Sigmoid colon (tissue), 4 donors: ENCODE measurements at regions not wholly inside any gene's neighbourhood (a gene's known extent, or its start where the extent isn't known, plus 50 kb on each side); places are given as distances from the start of the nearest gene placed in this dataset.

Experiments
- CTCF ChIP-seq, 4 experiments: fragments of 450-650 bp in 3 of 4; fragments of 200-600 bp in 1 of 4; IDR thresholded peaks; one replicate each; pipeline ENCODE4 v1.5.1; 2016 to 2019; ENCODE audit warnings: antibody characterized with exemption in 4 of 4, mild to moderate bottlenecking in 3 of 4, moderate library complexity in 2 of 4
- EP300 ChIP-seq, 4 donors: sonication (generic); formaldehyde crosslinking; IDR thresholded peaks; one replicate each; pipeline ENCODE4 v1.6.1; 2017; ENCODE audit warnings: antibody characterized with exemption in 4 of 4
- POLR2A ChIP-seq, 2 donors: fragments of 450-650 bp; IDR thresholded peaks; one replicate each; pipeline ENCODE4 v1.6.1; 2016; ENCODE audit warnings: antibody characterized with exemption in 2 of 2, mild to moderate bottlenecking in 2 of 2, moderate library complexity in 2 of 2
- POLR2AphosphoS5 ChIP-seq, 4 donors: sonication (generic); formaldehyde crosslinking; IDR thresholded peaks; one replicate each; pipeline ENCODE4 v1.6.1; 2017; ENCODE audit warnings: antibody characterized with exemption in 4 of 4

GRCh38 chr3:18149935-18150334, 275.2 kb downstream of the SATB1 start:
- TF ChIP-seq CTCF (IDR thresholded peaks at IDR 0.05), result no peak
- no peak for TF ChIP-seq POLR2AphosphoS5 (IDR thresholded peaks at IDR 0.05)
- TF ChIP-seq EP300 (IDR thresholded peaks at IDR 0.05), result no peak
- TF ChIP-seq POLR2A (IDR thresholded peaks at IDR 0.05), result no peak
